ENCODE measurements at regions not wholly inside any gene's neighbourhood (a gene's known extent, or its start where the extent isn't known, plus 50 kb on each side); places are given as distances from the start of the nearest gene placed in this dataset.
"Not testable (repeated sequence)": the region's sequence is repeated elsewhere in the genome, so short reads cannot be mapped to it uniquely, and the experiment has no call there.

GRCh38 chr6:15892369-15892768 lies 229.5 kb upstream of the DTNBP1 start:
- no peak overlapping the region for H3K9ac ChIP-seq (ENCODE audit: low read length)
- peaks cover 42% of the 10 kb centered on the region for H3K4me1 ChIP-seq (ENCODE audit: control insufficient read depth, insufficient read depth, low read length)
- H3K36me3 ChIP-seq (ENCODE audit: control insufficient read depth, insufficient read depth, low read length, severe bottlenecking), result no peaks in the 10 kb centered on the region
- H3K27me3 ChIP-seq (replicated peaks; ENCODE audit: control insufficient read depth, insufficient read depth, low read length), result no peaks in the 10 kb centered on the region
- H3K9me3 ChIP-seq (ENCODE audit: control insufficient read depth, low read length), result peaks cover 5% of the 10 kb centered on the region
- no peak overlapping the region for H3K4me3 ChIP-seq (ENCODE audit: low read length)
- peak; percentile 50 for DNase-seq (ENCODE audit: low read depth)

- peak; percentile 62 for DNase-seq (ENCODE audit: low read depth)
- Histone ChIP-seq H3K36me3 (ENCODE audit: control insufficient read depth, insufficient read depth, low read length, severe bottlenecking) (no peaks in the 10 kb centered on the region), H3K9ac (ENCODE audit: low read length) (no peak overlapping the region)
Measured at GRCh38 chr6:15888798-15889772, 226.3 kb upstream of the DTNBP1 start.

GRCh38 chr6:15887491-15888461 lies 224.9 kb upstream of the DTNBP1 start:
- peaks cover 26% of the 10 kb centered on the region for H3K4me1 ChIP-seq (ENCODE audit: control insufficient read depth, insufficient read depth, low read length)
- no peak for DNase-seq (ENCODE audit: low read depth)
- H3K9ac ChIP-seq (ENCODE audit: low read length), result no peak overlapping the region
- no peaks in the 10 kb centered on the region for H3K27me3 ChIP-seq (replicated peaks; ENCODE audit: control insufficient read depth, insufficient read depth, low read length)
- no peaks in the 10 kb centered on the region for H3K36me3 ChIP-seq (ENCODE audit: control insufficient read depth, insufficient read depth, low read length, severe bottlenecking)
- H3K9me3 ChIP-seq (ENCODE audit: control insufficient read depth, low read length), result no peaks in the 10 kb centered on the region
- no peak overlapping the region for H3K4me3 ChIP-seq (ENCODE audit: low read length)

More at GRCh38 chr6:15888798-15889772, 226.3 kb upstream of the DTNBP1 start:
- no peak overlapping the region for H3K4me3 ChIP-seq (ENCODE audit: low read length)
- peaks cover 26% of the 10 kb centered on the region for H3K4me1 ChIP-seq (ENCODE audit: control insufficient read depth, insufficient read depth, low read length)
- peaks cover 5% of the 10 kb centered on the region for H3K9me3 ChIP-seq (ENCODE audit: control insufficient read depth, low read length)
- no peaks in the 10 kb centered on the region for H3K27me3 ChIP-seq (replicated peaks; ENCODE audit: control insufficient read depth, insufficient read depth, low read length)

GRCh38 chr6:15885624-15886023 lies 222.8 kb upstream of the DTNBP1 start:
- no peak for DNase-seq (ENCODE audit: low read depth)
- Histone ChIP-seq H3K27me3 (replicated peaks; ENCODE audit: control insufficient read depth, insufficient read depth, low read length) (no peaks in the 10 kb centered on the region), H3K4me3 (ENCODE audit: low read length) (no peak overlapping the region), H3K9me3 (ENCODE audit: control insufficient read depth, low read length) (no peaks in the 10 kb centered on the region), H3K9ac (ENCODE audit: low read length) (no peak overlapping the region), H3K36me3 (ENCODE audit: control insufficient read depth, insufficient read depth, low read length, severe bottlenecking) (no peaks in the 10 kb centered on the region), H3K4me1 (ENCODE audit: control insufficient read depth, insufficient read depth, low read length) (peaks cover 19% of the 10 kb centered on the region)

- not testable (repeated sequence) for H3K36me3 ChIP-seq (ENCODE audit: control insufficient read depth, insufficient read depth, low read length, severe bottlenecking); H3K4me3 ChIP-seq (ENCODE audit: low read length); DNase-seq (ENCODE audit: low read depth); H3K27me3 ChIP-seq (replicated peaks; ENCODE audit: control insufficient read depth, insufficient read depth, low read length); H3K9ac ChIP-seq (ENCODE audit: low read length); H3K9me3 ChIP-seq (ENCODE audit: control insufficient read depth, low read length)
- H3K4me1 ChIP-seq (ENCODE audit: control insufficient read depth, insufficient read depth, low read length), result peaks cover 15% of the 10 kb centered on the region
Measured at GRCh38 chr6:15883593-15883992, 220.8 kb upstream of the DTNBP1 start.

GRCh38 chr6:15882915-15883314 lies 220.1 kb upstream of the DTNBP1 start:
- Histone ChIP-seq H3K4me3 (ENCODE audit: low read length) (no peak overlapping the region), H3K9ac (ENCODE audit: low read length) (no peak overlapping the region), H3K9me3 (ENCODE audit: control insufficient read depth, low read length) (no peaks in the 10 kb centered on the region), H3K27me3 (replicated peaks; ENCODE audit: control insufficient read depth, insufficient read depth, low read length) (no peaks in the 10 kb centered on the region), H3K36me3 (ENCODE audit: control insufficient read depth, insufficient read depth, low read length, severe bottlenecking) (no peaks in the 10 kb centered on the region), H3K4me1 (ENCODE audit: control insufficient read depth, insufficient read depth, low read length) (peaks cover 12% of the 10 kb centered on the region)
- DNase-seq (ENCODE audit: low read depth), result no peak

- Histone ChIP-seq H3K4me3 (ENCODE audit: low read length) (no peak overlapping the region), H3K4me1 (ENCODE audit: control insufficient read depth, insufficient read depth, low read length) (peaks cover 9% of the 10 kb centered on the region), H3K9me3 (ENCODE audit: control insufficient read depth, low read length) (no peaks in the 10 kb centered on the region), H3K36me3 (ENCODE audit: control insufficient read depth, insufficient read depth, low read length, severe bottlenecking) (no peaks in the 10 kb centered on the region), H3K27me3 (replicated peaks; ENCODE audit: control insufficient read depth, insufficient read depth, low read length) (no peaks in the 10 kb centered on the region), H3K9ac (ENCODE audit: low read length) (no peak overlapping the region)
- DNase-seq (ENCODE audit: low read depth), result no peak
Measured at GRCh38 chr6:15882345-15882744, 219.5 kb upstream of the DTNBP1 start.

- Histone ChIP-seq H3K36me3 (ENCODE audit: control insufficient read depth, insufficient read depth, low read length, severe bottlenecking) (no peaks in the 10 kb centered on the region), H3K27me3 (replicated peaks; ENCODE audit: control insufficient read depth, insufficient read depth, low read length) (no peaks in the 10 kb centered on the region), H3K9me3 (ENCODE audit: control insufficient read depth, low read length) (no peaks in the 10 kb centered on the region), H3K9ac (ENCODE audit: low read length) (no peak overlapping the region), H3K4me1 (ENCODE audit: control insufficient read depth, insufficient read depth, low read length) (peaks cover 9% of the 10 kb centered on the region), H3K4me3 (ENCODE audit: low read length) (no peak overlapping the region)
- DNase-seq (ENCODE audit: low read depth), result no peak
Measured at GRCh38 chr6:15881150-15881549, 218.3 kb upstream of the DTNBP1 start.

- H3K4me3 ChIP-seq (ENCODE audit: low read length), result no peak overlapping the region
Measured at GRCh38 chr6:15880262-15880973, 217.6 kb upstream of the DTNBP1 start.

GRCh38 chr6:15879371-15880261 lies 216.8 kb upstream of the DTNBP1 start:
- peaks cover 9% of the 10 kb centered on the region for H3K4me1 ChIP-seq (ENCODE audit: control insufficient read depth, insufficient read depth, low read length)
- no peaks in the 10 kb centered on the region for H3K27me3 ChIP-seq (replicated peaks; ENCODE audit: control insufficient read depth, insufficient read depth, low read length)
- peak; percentile 84 for DNase-seq (ENCODE audit: low read depth)
- no peak overlapping the region for H3K4me3 ChIP-seq (ENCODE audit: low read length)
- H3K9me3 ChIP-seq (ENCODE audit: control insufficient read depth, low read length), result no peaks in the 10 kb centered on the region
- no peak overlapping the region for H3K9ac ChIP-seq (ENCODE audit: low read length)
- H3K36me3 ChIP-seq (ENCODE audit: control insufficient read depth, insufficient read depth, low read length, severe bottlenecking), result no peaks in the 10 kb centered on the region

More at GRCh38 chr6:15880262-15880973, 217.6 kb upstream of the DTNBP1 start:
- H3K9me3 ChIP-seq (ENCODE audit: control insufficient read depth, low read length), result no peaks in the 10 kb centered on the region
- DNase-seq (ENCODE audit: low read depth), result no peak
- no peaks in the 10 kb centered on the region for H3K36me3 ChIP-seq (ENCODE audit: control insufficient read depth, insufficient read depth, low read length, severe bottlenecking)
- H3K9ac ChIP-seq (ENCODE audit: low read length), result no peak overlapping the region
- peaks cover 9% of the 10 kb centered on the region for H3K4me1 ChIP-seq (ENCODE audit: control insufficient read depth, insufficient read depth, low read length)
- H3K27me3 ChIP-seq (replicated peaks; ENCODE audit: control insufficient read depth, insufficient read depth, low read length), result no peaks in the 10 kb centered on the region

All from adipocyte (in vitro differentiated cells).